Breast epithelium (tissue), 4 donors: ENCODE measurements at regions not wholly inside any gene's neighbourhood (a gene's known extent, or its start where the extent isn't known, plus 50 kb on each side); places are given as distances from the start of the nearest gene placed in this dataset.
"Not testable (repeated sequence)": the region's sequence is repeated elsewhere in the genome, so short reads cannot be mapped to it uniquely, and the experiment has no call there.

ENCODE experiments used
- DNase-seq, 2 donors: peaks; one replicate each; pipeline ENCODE4 v3.0.0-alpha.2; 2019; ENCODE audit warnings: low spot score in 2 of 2
- H3K27ac ChIP-seq, 2 donors: fragments of 200-600 bp; sonication (generic) in 1 of 2; one replicate each; pipeline ENCODE4 v1.5.1; 2016 to 2019; ENCODE audit warnings: mild to moderate bottlenecking in 1 of 2
- H3K27me3 ChIP-seq, 2 donors: fragments of 200-600 bp; sonication (generic) in 1 of 2; one replicate each; pipeline versions ENCODE4 v1.5.1 to v1.6.0; 2017 to 2019; ENCODE audit warnings: control low read depth in 1 of 2, mild to moderate bottlenecking in 1 of 2
- H3K36me3 ChIP-seq: fragments of 200-600 bp; one replicate; pipeline ENCODE4 v1.5.1; 2019
- H3K4me1 ChIP-seq, 2 donors: fragments of 200-600 bp; sonication (generic); one replicate each; pipeline ENCODE4 v1.5.1; 2016 to 2019; ENCODE audit warnings: control low read depth in 1 of 2
- H3K4me3 ChIP-seq, 3 donors: fragments of 200-600 bp; sonication (generic); 1 replicate in 2 of 3; 2 replicates in 1 of 3; pipeline ENCODE4 v1.5.1; 2016 to 2019; ENCODE audit warnings: mild to moderate bottlenecking in 3 of 3, moderate library complexity in 2 of 3
- H3K9me3 ChIP-seq, 2 donors: fragments of 200-600 bp; sonication (generic) in 1 of 2; one replicate each; pipeline ENCODE4 v1.5.1; 2016 to 2019; ENCODE audit warnings: control low read depth in 1 of 2
- CTCF ChIP-seq, 3 donors: fragments of 450-650 bp; IDR thresholded peaks; one replicate each; pipeline ENCODE4 v1.5.1; 2016 to 2017; ENCODE audit warnings: antibody characterized with exemption in 3 of 3, mild to moderate bottlenecking in 3 of 3, moderate library complexity in 3 of 3
- POLR2A ChIP-seq: fragments of 450-650 bp; IDR thresholded peaks from one replicate; pipeline ENCODE4 v1.6.1; 2016; ENCODE audit warnings: antibody characterized with exemption, mild to moderate bottlenecking, moderate library complexity
- POLR2AphosphoS5 ChIP-seq, 3 donors: sonication (generic); formaldehyde crosslinking; IDR thresholded peaks; one replicate each; pipeline ENCODE4 v1.6.1; 2017; ENCODE audit warnings: antibody characterized with exemption in 3 of 3
- intact Hi-C: fragments of 100-400 bp; cut with DNase I; formaldehyde crosslinking; loops from one replicate; pipeline ENCODE4 v1.15.1; 2023; ENCODE audit warnings: low total_unique reads

GRCh38 chr7:132001146-132001545 lies 444.7 kb upstream of the PODXL start:
- Histone ChIP-seq H3K4me1 (no peaks in the 10 kb centered on the region), H3K36me3 (no peaks in the 10 kb centered on the region), H3K27ac (no peak overlapping the region), H3K27me3 (no peaks in the 10 kb centered on the region), H3K4me3 (no peak overlapping the region), H3K9me3 (no peaks in the 10 kb centered on the region)
- DNase-seq, result no peak
- TF ChIP-seq POLR2AphosphoS5 (IDR thresholded peaks at IDR 0.05), result no peak
- TF ChIP-seq CTCF (IDR thresholded peaks at IDR 0.05), result no peak
- TF ChIP-seq POLR2A, result no peak
- intact Hi-C loops, result no loop called here

GRCh38 chr7:131999193-131999592 lies 442.8 kb upstream of the PODXL start:
- H3K4me3 ChIP-seq, result no peak overlapping the region
- TF ChIP-seq POLR2A (no peak), POLR2AphosphoS5 (IDR thresholded peaks at IDR 0.05) (no peak), CTCF (IDR thresholded peaks at IDR 0.05) (no peak)
- H3K9me3 ChIP-seq, result no peaks in the 10 kb centered on the region
- no peak for DNase-seq
- intact Hi-C loops, result no loop called here
- no peaks in the 10 kb centered on the region for H3K4me1 ChIP-seq
- no peaks in the 10 kb centered on the region for H3K27me3 ChIP-seq
- H3K36me3 ChIP-seq, result no peaks in the 10 kb centered on the region
- H3K27ac ChIP-seq, result no peak overlapping the region

- no peaks in the 10 kb centered on the region for H3K4me1 ChIP-seq
- intact Hi-C loops, result no loop called here
- no peaks in the 10 kb centered on the region for H3K36me3 ChIP-seq
These were observed 438.9 kb upstream of the PODXL start for GRCh38 chr7:131995324-131995723.

GRCh38 chr7:131981069-131981468 lies 424.6 kb upstream of the PODXL start:
- H3K36me3 ChIP-seq, H3K9me3 ChIP-seq, DNase-seq, H3K4me1 ChIP-seq, H3K4me3 ChIP-seq, H3K27ac ChIP-seq, H3K27me3 ChIP-seq, intact Hi-C loops: not testable (repeated sequence)

More at GRCh38 chr7:131995324-131995723, 438.9 kb upstream of the PODXL start:
- Histone ChIP-seq H3K27ac (no peak overlapping the region), H3K4me3 (no peak overlapping the region), H3K9me3 (no peaks in the 10 kb centered on the region), H3K27me3 (no peaks in the 10 kb centered on the region)
- TF ChIP-seq CTCF (IDR thresholded peaks at IDR 0.05) (no peak), POLR2A (no peak), POLR2AphosphoS5 (IDR thresholded peaks at IDR 0.05) (no peak)
- DNase-seq, result no peak

- H3K27ac ChIP-seq, DNase-seq, intact Hi-C loops, H3K4me1 ChIP-seq, H3K9me3 ChIP-seq, H3K36me3 ChIP-seq, H3K27me3 ChIP-seq, H3K4me3 ChIP-seq: not testable (repeated sequence)
These were observed 421.7 kb upstream of the PODXL start for GRCh38 chr7:131978118-131978517.

GRCh38 chr7:131976411-131976810 lies 420.0 kb upstream of the PODXL start:
- H3K36me3 ChIP-seq, result no peaks in the 10 kb centered on the region
- H3K27me3 ChIP-seq, result no peaks in the 10 kb centered on the region
- intact Hi-C loops, result no loop called here
- H3K9me3 ChIP-seq, result no peaks in the 10 kb centered on the region
- TF ChIP-seq POLR2A, result no peak
- TF ChIP-seq POLR2AphosphoS5 (IDR thresholded peaks at IDR 0.05), result no peak
- TF ChIP-seq CTCF (IDR thresholded peaks at IDR 0.05), result no peak
- H3K4me3 ChIP-seq, result no peak overlapping the region
- no peaks in the 10 kb centered on the region for H3K4me1 ChIP-seq
- no peak overlapping the region for H3K27ac ChIP-seq
- no peak for DNase-seq
